B cell (primary cell): ENCODE measurements at regions not wholly inside any gene's neighbourhood (a gene's known extent, or its start where the extent isn't known, plus 50 kb on each side); places are given as distances from the start of the nearest gene placed in this dataset.

Experiments
- ATAC-seq: fragments of 200-7000 bp; cut with Tn5 transposase; one replicate; pipeline ENCODE4 v1.10.0; 2021; ENCODE audit warnings: low read depth, mild to moderate bottlenecking, moderate number of reproducible peaks, moderate library complexity
- CTCF ChIA-PET: fragments of 350-600 bp; sonication (Branson Sonifier 250); formaldehyde crosslinking; loops from one replicate; lab custom pipeline; 2021; ENCODE audit warnings: antibody characterized with exemption, inconsistent platforms; lab: Charles Lee
- POLR2A ChIA-PET: fragments of 350-600 bp; sonication (Branson Sonifier 250); formaldehyde crosslinking; loops from one replicate; lab custom pipeline; 2021; ENCODE audit warnings: antibody characterized with exemption; lab: Charles Lee
- DNase-seq: peaks from one replicate; pipeline ENCODE4 v3.0.0; 2013
- H2AFZ ChIP-seq: 2 replicates; pipeline ENCODE4 v1.6.1; 2012; ENCODE audit warnings: mild to moderate bottlenecking, low read depth, low read length; ENCODE audit not compliant: insufficient read depth, poor library complexity, severe bottlenecking
- H3K27ac ChIP-seq, 2 donors: 1 replicate in 1 of 2; 2 replicates in 1 of 2; pipeline ENCODE4 v1.5.1; 2012 to 2013; ENCODE audit warnings: low read length in 2 of 2, mild to moderate bottlenecking in 2 of 2, moderate library complexity in 1 of 2
- H3K27me3 ChIP-seq, 4 experiments: fragments of 200-600 bp in 1 of 4; sonication (generic) in 1 of 4; replicated peaks in 1 of 4; 1 replicate in 2 of 4; 2 replicates in 2 of 4; pipeline versions ENCODE4 v1.6.1 to v1.7.0; 2013 to 2016; ENCODE audit warnings: low read length in 3 of 4, mild to moderate bottlenecking in 2 of 4, mixed read lengths in 1 of 4, moderate library complexity in 1 of 4; ENCODE audit not compliant: insufficient read depth in 4 of 4, control insufficient read depth in 3 of 4; ENCODE audit errors: control extremely low read depth in 1 of 4
- H3K36me3 ChIP-seq, 2 experiments: replicated peaks in 1 of 2; 1 replicate in 1 of 2; 2 replicates in 1 of 2; pipeline versions ENCODE4 v1.6.1 to v1.7.1; 2013; ENCODE audit warnings: low read length in 1 of 2; ENCODE audit not compliant: insufficient read depth in 2 of 2, control insufficient read depth in 1 of 2; ENCODE audit errors: control extremely low read depth in 1 of 2, extremely low read depth in 1 of 2
- H3K4me1 ChIP-seq, 2 donors: fragments of 200-600 bp in 1 of 2; sonication (generic) in 1 of 2; 1 replicate in 1 of 2; 2 replicates in 1 of 2; pipeline versions ENCODE4 v1.5.1 to v1.6.1; 2013 to 2017; ENCODE audit warnings: low read length in 2 of 2; ENCODE audit not compliant: control insufficient read depth in 2 of 2, insufficient read depth in 2 of 2
- H3K4me2 ChIP-seq: replicated peaks from 2 replicates; pipeline ENCODE3; 2012; ENCODE audit warnings: mild to moderate bottlenecking, low read depth, low read length; ENCODE audit not compliant: poor library complexity, severe bottlenecking
- H3K4me3 ChIP-seq, 5 experiments: fragments of 200-600 bp in 1 of 5; sonication (generic) in 1 of 5; 1 replicate in 3 of 5; 2 replicates in 2 of 5; pipeline versions ENCODE4 v1.5.1 to v1.7.0; 2011 to 2016; ENCODE audit warnings: low read length in 4 of 5, mild to moderate bottlenecking in 4 of 5, low read depth in 2 of 5, control low read depth in 1 of 5, moderate library complexity in 1 of 5; ENCODE audit not compliant: insufficient read depth in 1 of 5; ENCODE audit errors: control extremely low read depth in 1 of 5, extremely low read depth in 1 of 5
- H3K79me2 ChIP-seq: fragments of 200-600 bp; sonication (generic); one replicate; pipeline ENCODE4 v1.6.0; 2016; ENCODE audit warnings: low read length; ENCODE audit not compliant: control insufficient read depth, insufficient read depth
- H3K9ac ChIP-seq: fragments of 200-600 bp; sonication (generic); 2 replicates; pipeline ENCODE4 v1.6.1; 2017; ENCODE audit warnings: mild to moderate bottlenecking, low read length, moderate library complexity
- H3K9me3 ChIP-seq, 3 donors: one replicate each; pipeline versions ENCODE4 v1.6.1 to v1.7.1; 2013; ENCODE audit warnings: low read length in 2 of 3; ENCODE audit not compliant: control insufficient read depth in 2 of 3, insufficient read depth in 1 of 3; ENCODE audit errors: control extremely low read depth in 1 of 3
- H4K20me1 ChIP-seq: 2 replicates; pipeline ENCODE4 v1.6.0; 2012; ENCODE audit warnings: mild to moderate bottlenecking, low read length; ENCODE audit not compliant: insufficient read depth, control insufficient read depth, poor library complexity, severe bottlenecking
- H3K27ac Mint-ChIP-seq: one replicate; pipeline ENCODE4 v1.8.0; 2021; ENCODE audit warnings: mixed read lengths
- H3K27me3 Mint-ChIP-seq: one replicate; pipeline ENCODE4 v1.8.0; 2021; ENCODE audit warnings: mixed read lengths
- H3K4me1 Mint-ChIP-seq: one replicate; pipeline ENCODE4 v1.8.0; 2021; ENCODE audit warnings: mixed read lengths
- H3K4me3 Mint-ChIP-seq: one replicate; pipeline ENCODE4 v1.8.0; 2021; ENCODE audit warnings: mixed read lengths
- H3K9me3 Mint-ChIP-seq: one replicate; pipeline ENCODE4 v1.8.0; 2022; ENCODE audit warnings: mixed read lengths; ENCODE audit not compliant: insufficient read depth
- EZH2 ChIP-seq: IDR thresholded peaks from 2 replicates; pipeline ENCODE4 v1.6.1; 2012; ENCODE audit warnings: borderline replicate concordance, low read depth, mild to moderate bottlenecking, moderate library complexity, low read length; ENCODE audit not compliant: insufficient read depth, poor library complexity, severe bottlenecking
- WGBS: methylation state at CpG from one replicate; pipeline ENCODE4 v1.1.5; 2013; ENCODE audit warnings: missing lambda C conversion rate; ENCODE audit not compliant: insufficient coverage; 5-methylcytosine and 5-hydroxymethylcytosine counted together
- intact Hi-C: fragments of 100-400 bp; cut with micrococcal nuclease; formaldehyde crosslinking; loops from one replicate; pipeline ENCODE4 v1.10.0; 2022
- TF ChIP-seq, protein P1 (sequence below): fragments of 200-600 bp; IDR thresholded peaks from one replicate; pipeline ENCODE4 v1.8.0; 2022; ENCODE audit warnings: antibody characterized with exemption, mild to moderate bottlenecking

DNA sequence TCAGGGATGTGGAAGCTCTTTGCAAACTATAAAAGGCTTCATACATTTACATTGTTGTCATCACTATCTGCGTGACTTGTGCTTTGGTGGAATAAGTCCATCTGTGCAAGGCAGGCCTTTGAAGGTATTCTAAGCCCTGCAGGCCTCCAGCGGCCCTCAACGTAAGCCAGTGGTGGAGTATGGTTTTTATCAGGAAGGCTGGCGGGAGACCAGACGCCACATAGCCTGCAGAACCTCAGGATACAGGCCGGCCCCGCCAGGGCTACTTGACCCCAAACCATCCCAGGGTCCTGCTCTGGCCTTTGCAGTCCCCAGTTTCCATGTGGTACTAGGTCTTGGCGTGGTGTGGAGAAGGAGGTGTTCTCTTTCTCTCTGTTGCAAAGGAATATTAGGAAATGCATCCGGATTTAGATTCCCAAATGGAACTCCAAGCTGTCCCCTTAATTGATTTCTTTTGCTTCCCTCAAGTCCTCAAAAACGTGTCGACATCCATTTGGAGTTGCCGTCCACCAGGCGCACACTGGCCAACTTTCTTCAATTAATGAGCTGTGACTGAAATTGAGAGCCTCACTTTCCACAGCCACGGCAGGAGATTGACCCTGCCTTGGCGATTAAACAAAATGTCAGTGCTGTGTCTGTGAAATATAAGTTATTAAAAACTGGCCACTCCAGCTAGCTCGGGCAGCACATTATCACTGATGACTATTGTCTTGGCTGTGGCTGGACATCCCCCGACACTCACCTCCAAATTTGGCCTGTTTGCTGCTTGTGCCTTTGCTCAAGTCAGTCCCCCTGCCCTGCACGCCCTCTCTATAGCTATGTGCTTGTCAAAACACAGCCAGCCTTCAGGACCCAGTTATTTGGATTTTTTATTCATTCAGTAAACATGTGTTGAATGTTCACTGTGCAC is 239.8 kb upstream of the TLE3 start:
- Histone ChIP-seq H3K79me2 (no peaks in the 10 kb centered on the region), H2AFZ (no peak overlapping the region), H3K36me3 (no peaks in the 10 kb centered on the region), H3K27me3 (no peaks in the 10 kb centered on the region), H3K9me3 (peaks cover 6 to 21% (median 10%) of the 10 kb centered on the region in 3 donors), H3K4me1 (peaks cover 15 to 16% of the 10 kb centered on the region in 2 donors), H3K4me2 (peak overlapping the region; percentile 12), H3K4me3 (no peak overlapping the region), H3K27ac (no peak overlapping the region), H4K20me1 (no peaks in the 10 kb centered on the region), H3K9ac (no peak overlapping the region)
- DNase-seq, result no peak
- H3K4me1 Mint-ChIP-seq, result peaks cover 19% of the 10 kb centered on the region
- TF ChIP-seq EZH2, result no peak
- TF ChIP-seq, protein P1, sequence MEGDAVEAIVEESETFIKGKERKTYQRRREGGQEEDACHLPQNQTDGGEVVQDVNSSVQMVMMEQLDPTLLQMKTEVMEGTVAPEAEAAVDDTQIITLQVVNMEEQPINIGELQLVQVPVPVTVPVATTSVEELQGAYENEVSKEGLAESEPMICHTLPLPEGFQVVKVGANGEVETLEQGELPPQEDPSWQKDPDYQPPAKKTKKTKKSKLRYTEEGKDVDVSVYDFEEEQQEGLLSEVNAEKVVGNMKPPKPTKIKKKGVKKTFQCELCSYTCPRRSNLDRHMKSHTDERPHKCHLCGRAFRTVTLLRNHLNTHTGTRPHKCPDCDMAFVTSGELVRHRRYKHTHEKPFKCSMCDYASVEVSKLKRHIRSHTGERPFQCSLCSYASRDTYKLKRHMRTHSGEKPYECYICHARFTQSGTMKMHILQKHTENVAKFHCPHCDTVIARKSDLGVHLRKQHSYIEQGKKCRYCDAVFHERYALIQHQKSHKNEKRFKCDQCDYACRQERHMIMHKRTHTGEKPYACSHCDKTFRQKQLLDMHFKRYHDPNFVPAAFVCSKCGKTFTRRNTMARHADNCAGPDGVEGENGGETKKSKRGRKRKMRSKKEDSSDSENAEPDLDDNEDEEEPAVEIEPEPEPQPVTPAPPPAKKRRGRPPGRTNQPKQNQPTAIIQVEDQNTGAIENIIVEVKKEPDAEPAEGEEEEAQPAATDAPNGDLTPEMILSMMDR, result no peak
- WGBS, result 98% methylated on average over 12 of the region's 18 CpGs
- H3K9me3 Mint-ChIP-seq, result peaks cover 5% of the 10 kb centered on the region
- no peak overlapping the region for H3K27ac Mint-ChIP-seq
- ChIA-PET POLR2A (interaction anchor here (0.7 kb wide), 1 partner anchor 9 kb away, joined by 3 read pairs; no protein-coding TSS in a partner anchor), CTCF (no interaction called here)
- intact Hi-C loops, result no loop called here
- H3K4me3 Mint-ChIP-seq, result no peak overlapping the region
- ATAC-seq, result no peak
- no peaks in the 10 kb centered on the region for H3K27me3 Mint-ChIP-seq

DNA sequence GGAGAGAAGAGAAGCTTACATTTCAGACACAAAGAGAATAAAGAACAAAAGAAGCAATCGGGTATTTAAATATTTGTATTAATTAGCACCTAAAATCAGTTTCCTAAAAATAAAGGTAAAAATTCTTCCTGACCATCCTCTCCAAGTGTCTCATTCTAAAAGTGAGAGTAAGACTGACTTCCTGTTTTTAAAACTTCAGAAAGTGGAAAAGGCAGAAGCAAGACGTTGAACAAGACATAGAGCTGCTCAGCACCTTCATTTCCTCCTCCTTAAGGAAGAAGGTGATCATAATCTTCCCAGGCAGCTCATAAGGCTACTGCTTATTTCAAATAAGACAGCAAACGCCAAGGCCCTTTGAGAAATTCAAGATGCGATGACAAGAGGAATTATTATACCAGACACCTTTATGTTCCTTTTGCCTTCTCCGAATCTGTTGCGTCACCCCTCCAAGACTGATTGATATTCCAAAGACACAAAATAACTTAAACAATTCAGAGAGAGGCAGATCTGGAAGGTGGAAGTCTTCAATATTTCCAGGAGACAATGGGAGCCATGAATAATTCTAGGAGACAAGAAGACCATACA is 238.8 kb upstream of the TLE3 start:
- peaks cover 8% of the 10 kb centered on the region for H3K9me3 Mint-ChIP-seq
- Histone ChIP-seq H3K27ac (no peak overlapping the region), H2AFZ (no peak overlapping the region), H3K9me3 (peaks cover 9 to 26% (median 13%) of the 10 kb centered on the region in 3 donors), H3K4me3 (no peak overlapping the region), H3K4me1 (peaks cover 15 to 16% of the 10 kb centered on the region in 2 donors), H3K9ac (no peak overlapping the region), H3K36me3 (no peaks in the 10 kb centered on the region), H3K27me3 (no peaks in the 10 kb centered on the region), H4K20me1 (no peaks in the 10 kb centered on the region), H3K79me2 (no peaks in the 10 kb centered on the region), H3K4me2 (peak overlapping the region; percentile 12)
- no peak overlapping the region for H3K27ac Mint-ChIP-seq
- no peak for ATAC-seq
- ChIA-PET POLR2A (no interaction called here), CTCF (no interaction called here)
- peak; percentile 39 for DNase-seq
- no peak for TF ChIP-seq EZH2
- TF ChIP-seq, protein P1, result no peak
- no peaks in the 10 kb centered on the region for H3K27me3 Mint-ChIP-seq
- no peak overlapping the region for H3K4me3 Mint-ChIP-seq
- H3K4me1 Mint-ChIP-seq, result peaks cover 19% of the 10 kb centered on the region
- 0% methylated on average over 1 of the region's 6 CpGs for WGBS
- intact Hi-C loops, result no loop called here
